K562 (cell line): ENCODE measurements at regions not wholly inside any gene's neighbourhood (a gene's known extent, or its start where the extent isn't known, plus 50 kb on each side); places are given as distances from the start of the nearest gene placed in this dataset.

ENCODE experiments used
- ATAC-seq: fragments of 200-7000 bp; cut with Tn5 transposase; 3 replicates; pipeline ENCODE4 v1.9.1; 2020; ENCODE audit warnings: moderate library complexity
- BruUV-seq: library from RNA; stranded (reverse); fragments of 400-500 nt; replicated peaks from 2 replicates; lab custom pipeline; 2021; lab: Mats Ljungman, UMichigan
- CTCF ChIA-PET: fragments of 300-600 bp; formaldehyde crosslinking; extraction: SDS; loops from one replicate; lab custom pipeline; 2021; ENCODE audit warnings: low intra/inter-chr PET ratio; lab: Yijun Ruan, JAX
- POLR2A ChIA-PET: fragments of 300-600, 350-650 bp; sonication (Branson Sonifier 250); formaldehyde crosslinking; extraction: SDS; loops from one replicate; lab custom pipeline; 2021; ENCODE audit warnings: antibody characterized with exemption, inconsistent platforms; lab: Yijun Ruan, JAX
- DNase-seq, 4 experiments: peaks; one replicate each; pipeline versions ENCODE4 v3.0.0 to v3.0.0-alpha.2; 2011 to 2018; ENCODE audit warnings: low spot score in 3 of 4, mixed read lengths in 3 of 4; ENCODE audit errors: extremely low read depth in 1 of 4
- FAIRE-seq: peaks from 2 replicates; lab custom pipeline; 2011; peaks lifted over from hg19 to GRCh38; lab: Jason Lieb, UNC
- H2AFZ ChIP-seq: 2 replicates; pipeline ENCODE4 v1.6.0; 2011; ENCODE audit warnings: low read depth, low read length, control low read depth, inconsistent platforms
- H3K27ac ChIP-seq: fragments of 200-600 bp; 3 replicates; pipeline ENCODE4 v1.8.0; 2011; ENCODE audit warnings: low read depth, mild to moderate bottlenecking, control low read depth, inconsistent platforms, low read length, moderate library complexity, mixed read lengths; ENCODE audit errors: extremely low read depth
- H3K27me3 ChIP-seq, 2 experiments: fragments of 300-600 bp in 1 of 2; 2 replicates in 1 of 2; 3 replicates in 1 of 2; pipeline versions ENCODE4 v1.6.0 to v1.8.0; 2011; ENCODE audit warnings: inconsistent platforms in 2 of 2, low read length in 2 of 2, mild to moderate bottlenecking in 1 of 2, mixed read lengths in 1 of 2, moderate library complexity in 1 of 2; ENCODE audit not compliant: control insufficient read depth in 2 of 2, insufficient read depth in 2 of 2
- H3K36me3 ChIP-seq: fragments of 300-600 bp; 3 replicates; pipeline ENCODE4 v1.8.0; 2011; ENCODE audit warnings: mild to moderate bottlenecking, low read length, inconsistent platforms; ENCODE audit not compliant: control insufficient read depth, insufficient read depth
- H3K4me1 ChIP-seq, 2 experiments: fragments of 200-600 bp in 1 of 2; replicated peaks in 1 of 2; 2 replicates in 1 of 2; 3 replicates in 1 of 2; pipeline versions ENCODE4 v1.5.1 to v1.8.0; 2011; ENCODE audit warnings: inconsistent platforms in 2 of 2, low read length in 2 of 2, mild to moderate bottlenecking in 1 of 2, mixed read lengths in 1 of 2, moderate library complexity in 1 of 2; ENCODE audit not compliant: control insufficient read depth in 2 of 2, insufficient read depth in 2 of 2
- H3K4me2 ChIP-seq: 2 replicates; pipeline ENCODE4 v1.6.1; 2011; ENCODE audit warnings: low read length, control low read depth, inconsistent platforms, mixed read lengths; ENCODE audit not compliant: insufficient read depth
- H3K4me3 ChIP-seq: fragments of 200-600 bp; sonication (generic), shearing (Covaris generic); 2 replicates; pipeline ENCODE4 v1.5.1; 2016; ENCODE audit warnings: control low read depth, inconsistent platforms
- H3K79me2 ChIP-seq: fragments of 200-600 bp; 3 replicates; pipeline ENCODE4 v1.8.0; 2011; ENCODE audit warnings: low read length, inconsistent platforms; ENCODE audit not compliant: control insufficient read depth, insufficient read depth
- H3K9ac ChIP-seq, 2 experiments: 2 replicates each; pipeline versions ENCODE4 v1.6.0 to v1.6.1; 2011; ENCODE audit warnings: low read depth in 2 of 2, low read length in 2 of 2, control low read depth in 1 of 2, inconsistent platforms in 1 of 2, mild to moderate bottlenecking in 1 of 2, mixed read lengths in 1 of 2; ENCODE audit not compliant: insufficient read depth in 1 of 2
- H3K9me1 ChIP-seq: one replicate; pipeline ENCODE4 v1.6.0; 2011; ENCODE audit warnings: inconsistent platforms, mild to moderate bottlenecking, low read length, moderate library complexity; ENCODE audit not compliant: control insufficient read depth, insufficient read depth
- H3K9me3 ChIP-seq: replicated peaks from 2 replicates; pipeline ENCODE4 v1.5.1; 2011; ENCODE audit warnings: low read depth, low read length, inconsistent platforms; ENCODE audit not compliant: control insufficient read depth, insufficient read depth
- H4K20me1 ChIP-seq: replicated peaks from 2 replicates; pipeline ENCODE4 v1.6.1; 2011; ENCODE audit warnings: low read length, inconsistent platforms, mixed read lengths; ENCODE audit not compliant: control insufficient read depth, insufficient read depth
- DMBX1 ChIP-seq: fragments of 250-450 bp; sonication (Bioruptor Pico); IDR thresholded peaks from 2 replicates; pipeline ENCODE4 v1.8.0; 2022; ENCODE audit warnings: inconsistent platforms, mild to moderate bottlenecking, moderate library complexity, borderline replicate concordance
- ELF4 ChIP-seq: fragments of 450-650 bp; formaldehyde crosslinking; IDR thresholded peaks from 2 replicates; pipeline ENCODE4 v1.4.0; 2022; ENCODE audit warnings: missing genetic modification characterization
- KLF10 ChIP-seq: fragments of 250-450 bp; sonication (Bioruptor Pico); IDR thresholded peaks from 2 replicates; pipeline ENCODE4 v1.6.1; 2021; ENCODE audit warnings: matching md5 sums
- LEF1 ChIP-seq: fragments of 450-650 bp; IDR thresholded peaks from 2 replicates; pipeline ENCODE4 v1.6.1; 2016; ENCODE audit warnings: mild to moderate bottlenecking
- MAZ ChIP-seq, 2 experiments: fragments of 450-650 bp in 1 of 2; sonication (generic) in 1 of 2; formaldehyde crosslinking; IDR thresholded peaks in 1 of 2; conservative IDR thresholded peaks in 1 of 2; 2 replicates each; pipeline versions ENCODE4 v1.4.0 to v1.5.0; 2020; ENCODE audit warnings: mild to moderate bottlenecking in 1 of 2, missing genetic modification reagents in 1 of 2
- MEF2A ChIP-seq: IDR thresholded peaks from 2 replicates; pipeline ENCODE4 v1.6.1; 2011; ENCODE audit warnings: low read depth, mild to moderate bottlenecking, low read length, moderate library complexity; ENCODE audit not compliant: control insufficient read depth
- NFE2L1 ChIP-seq: fragments of 450-650 bp; IDR thresholded peaks from 2 replicates; pipeline ENCODE4 v1.6.1; 2016; ENCODE audit warnings: missing genetic modification characterization, low read depth, mild to moderate bottlenecking, missing compliant biosample characterization, moderate library complexity, borderline replicate concordance
- NR2C1 ChIP-seq, 2 experiments: fragments of 450-650 bp; IDR thresholded peaks; 2 replicates each; pipeline ENCODE4 v1.6.1; 2017; ENCODE audit warnings: mild to moderate bottlenecking in 2 of 2, antibody characterized with exemption in 1 of 2, inconsistent platforms in 1 of 2, missing compliant biosample characterization in 1 of 2, missing genetic modification characterization in 1 of 2
- NR4A1 ChIP-seq, 2 experiments: fragments of 250-450 bp in 1 of 2; fragments of 450-650 bp in 1 of 2; sonication (Bioruptor Pico) in 1 of 2; IDR thresholded peaks; 2 replicates each; pipeline versions ENCODE4 v1.4.0 to v1.6.1; 2016 to 2020; ENCODE audit warnings: mild to moderate bottlenecking in 2 of 2, missing compliant biosample characterization in 1 of 2, missing genetic modification characterization in 1 of 2, moderate library complexity in 1 of 2
- PTTG1 ChIP-seq: fragments of 450-650 bp; IDR thresholded peaks from 2 replicates; pipeline ENCODE4 v1.6.1; 2016; ENCODE audit warnings: low read depth, mild to moderate bottlenecking, missing genetic modification characterization, missing compliant biosample characterization
- RUNX1 ChIP-seq: sonication (generic); IDR thresholded peaks from 2 replicates; pipeline ENCODE4 v1.6.1; 2016; ENCODE audit warnings: antibody characterized with exemption, low read depth
- TAF1 ChIP-seq: IDR thresholded peaks from 2 replicates; pipeline ENCODE4 v1.6.1; 2011; ENCODE audit warnings: mild to moderate bottlenecking, low read length, moderate library complexity; ENCODE audit not compliant: insufficient read depth, control insufficient read depth, severe bottlenecking; ENCODE audit errors: extremely low read depth
- TRIM24 ChIP-seq, 2 experiments: fragments of 450-650 bp; IDR thresholded peaks; 2 replicates each; pipeline ENCODE4 v1.6.1; 2016
- ZNF124 ChIP-seq: sonication (generic); formaldehyde crosslinking; IDR thresholded peaks from 2 replicates; pipeline ENCODE4 v1.8.1; 2022; ENCODE audit warnings: missing genetic modification reagents
- ZNF311 ChIP-seq: fragments of 250-450 bp; sonication (Bioruptor Pico); IDR thresholded peaks from 2 replicates; pipeline ENCODE4 v1.4.0; 2020; ENCODE audit warnings: mild to moderate bottlenecking, moderate library complexity
- WGBS: fragments of 100-300 bp; shearing (Covaris generic); methylation state at CpG from one replicate; pipeline ENCODE4 v1.1.6; 2016; ENCODE audit warnings: low coverage, mixed read lengths; ENCODE audit not compliant: insufficient coverage; ENCODE audit errors: missing lambda C conversion rate; 5-methylcytosine and 5-hydroxymethylcytosine counted together
- in situ Hi-C: fragments of 300-500 bp; cut with MboI; formaldehyde crosslinking; loops from 4 replicates; pipeline ENCODE4 v1.15.0; 2018; ENCODE audit warnings: inconsistent platforms, mixed read lengths
- intact Hi-C: fragments of 100-400 bp; cut with micrococcal nuclease; formaldehyde crosslinking; loops from 2 replicates; pipeline ENCODE4 v1.14.2; 2022
- TF ChIP-seq, protein P1 (sequence below): fragments of 450-650 bp; IDR thresholded peaks from 2 replicates; pipeline ENCODE4 v1.6.1; 2016; ENCODE audit warnings: low read depth, mild to moderate bottlenecking, moderate library complexity
- TF ChIP-seq, protein P2 (sequence below): fragments of 250-450 bp; sonication (Bioruptor Pico); IDR thresholded peaks from 2 replicates; pipeline ENCODE4 v1.9.0; 2021; ENCODE audit warnings: mild to moderate bottlenecking, inconsistent platforms
- TF ChIP-seq, protein P3 (sequence below): fragments of 250-450 bp; sonication (Bioruptor Pico); IDR thresholded peaks from 2 replicates; pipeline ENCODE4 v1.8.0; 2022; ENCODE audit warnings: inconsistent platforms, mild to moderate bottlenecking, moderate library complexity, borderline replicate concordance

DNA sequence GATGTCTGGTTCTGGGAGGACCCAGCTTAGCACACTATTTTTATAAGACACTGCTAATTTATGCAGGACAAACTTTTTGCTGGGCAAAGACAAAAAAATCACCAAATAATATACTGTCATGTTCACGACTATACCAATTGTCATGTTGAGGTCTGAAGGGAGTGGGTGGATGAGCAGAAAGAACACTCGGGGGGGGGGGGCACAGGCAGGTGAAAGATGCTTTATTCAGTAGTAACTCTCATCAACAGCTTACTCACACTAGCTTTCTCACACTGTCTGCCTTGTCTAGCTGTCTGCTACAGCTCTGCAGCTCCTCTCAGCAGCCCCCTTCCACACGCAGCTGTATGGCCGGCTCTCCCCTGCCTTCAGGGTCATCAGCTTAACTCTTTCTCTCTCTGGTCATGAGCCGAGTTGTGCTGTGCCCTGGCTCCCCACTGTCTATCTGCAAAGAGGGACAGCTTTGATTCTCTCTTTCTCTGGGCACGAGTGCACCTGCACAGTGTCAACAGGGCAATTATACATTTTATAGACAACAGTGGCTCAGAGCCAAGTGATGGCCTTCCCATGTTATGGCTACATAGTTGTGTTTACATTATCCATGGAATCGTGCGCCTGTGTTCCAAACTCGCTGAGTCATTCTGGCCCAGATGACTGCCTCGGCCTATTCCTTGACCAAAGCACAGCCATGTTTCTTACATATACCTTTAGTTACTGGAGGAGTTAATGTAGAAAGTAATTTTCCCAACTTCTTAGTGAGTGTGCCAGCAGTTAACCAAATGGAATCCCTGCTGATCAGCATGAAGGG, 187.7 kb upstream of the PRSS16 start:
- FAIRE-seq, result no peak
- ATAC-seq, result peak; percentile 55
- WGBS, result 34% methylated on average over 10 of the region's 10 CpGs
- ChIA-PET CTCF (no interaction called here), POLR2A (interaction anchor here (0.6 to 1.6 kb wide), 9 partner anchors 9 to 843 kb away, joined by 3 to 5 read pairs (median 3); a partner anchor contains a TSS)
- H3K4me3 ChIP-seq, result no peak overlapping the region
- H4K20me1 ChIP-seq, result no peaks in the 10 kb centered on the region
- H3K4me1 ChIP-seq, result peaks cover 0 to 3% of the 10 kb centered on the region in 2 experiments; a peak in 2 of 5 replicates
- H3K79me2 ChIP-seq, result no peaks in the 10 kb centered on the region
- no peak overlapping the region; a peak in 1 of 4 replicates for H3K9ac ChIP-seq
- H2AFZ ChIP-seq, result peak overlapping the region; percentile 50
- in situ Hi-C loops, result no loop called here
- no peak overlapping the region for H3K4me2 ChIP-seq
- H3K36me3 ChIP-seq, result no peaks in the 10 kb centered on the region
- H3K9me1 ChIP-seq, result no peaks in the 10 kb centered on the region
- no peaks in the 10 kb centered on the region for H3K27me3 ChIP-seq
- no TSS peak for BruUV-seq
- DNase-seq, result peak in 1 of 4 experiments; percentile 16
- no peak overlapping the region for H3K27ac ChIP-seq
- no peaks in the 10 kb centered on the region for H3K9me3 ChIP-seq
- intact Hi-C loops, result no loop called here
- TF ChIP-seq DMBX1 (CRISPR knock-in tag), result peak; percentile 96
- TF ChIP-seq NFE2L1 (tag), result peak; percentile 78
- TF ChIP-seq ZNF124 (CRISPR knock-in tag), result no peak
- no peak for TF ChIP-seq MAZ (CRISPR knock-in tag; conservative IDR thresholded peaks at IDR 0.05 in 1 of 2, IDR thresholded peaks at IDR 0.05 in 1 of 2)
- TF ChIP-seq TRIM24 (IDR thresholded peaks at IDR 0.05), result no peak
- no peak for TF ChIP-seq TAF1
- no peak for TF ChIP-seq MEF2A
- no peak for TF ChIP-seq NR2C1 (IDR thresholded peaks at IDR 0.05)
- TF ChIP-seq NR2C1 (tag; IDR thresholded peaks at IDR 0.05), result peak; percentile 86
- TF ChIP-seq NR4A1 (CRISPR knock-in tag; IDR thresholded peaks at IDR 0.05), result no peak
- TF ChIP-seq NR4A1 (tag; IDR thresholded peaks at IDR 0.05), result peak; percentile 98
- TF ChIP-seq LEF1, result no peak
- peak; percentile 91 for TF ChIP-seq ZNF311 (CRISPR knock-in tag)
- TF ChIP-seq, protein P1, sequence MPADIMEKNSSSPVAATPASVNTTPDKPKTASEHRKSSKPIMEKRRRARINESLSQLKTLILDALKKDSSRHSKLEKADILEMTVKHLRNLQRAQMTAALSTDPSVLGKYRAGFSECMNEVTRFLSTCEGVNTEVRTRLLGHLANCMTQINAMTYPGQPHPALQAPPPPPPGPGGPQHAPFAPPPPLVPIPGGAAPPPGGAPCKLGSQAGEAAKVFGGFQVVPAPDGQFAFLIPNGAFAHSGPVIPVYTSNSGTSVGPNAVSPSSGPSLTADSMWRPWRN, result no peak
- TF ChIP-seq ELF4 (CRISPR knock-in tag), result no peak
- no peak for TF ChIP-seq RUNX1
- TF ChIP-seq, protein P2, sequence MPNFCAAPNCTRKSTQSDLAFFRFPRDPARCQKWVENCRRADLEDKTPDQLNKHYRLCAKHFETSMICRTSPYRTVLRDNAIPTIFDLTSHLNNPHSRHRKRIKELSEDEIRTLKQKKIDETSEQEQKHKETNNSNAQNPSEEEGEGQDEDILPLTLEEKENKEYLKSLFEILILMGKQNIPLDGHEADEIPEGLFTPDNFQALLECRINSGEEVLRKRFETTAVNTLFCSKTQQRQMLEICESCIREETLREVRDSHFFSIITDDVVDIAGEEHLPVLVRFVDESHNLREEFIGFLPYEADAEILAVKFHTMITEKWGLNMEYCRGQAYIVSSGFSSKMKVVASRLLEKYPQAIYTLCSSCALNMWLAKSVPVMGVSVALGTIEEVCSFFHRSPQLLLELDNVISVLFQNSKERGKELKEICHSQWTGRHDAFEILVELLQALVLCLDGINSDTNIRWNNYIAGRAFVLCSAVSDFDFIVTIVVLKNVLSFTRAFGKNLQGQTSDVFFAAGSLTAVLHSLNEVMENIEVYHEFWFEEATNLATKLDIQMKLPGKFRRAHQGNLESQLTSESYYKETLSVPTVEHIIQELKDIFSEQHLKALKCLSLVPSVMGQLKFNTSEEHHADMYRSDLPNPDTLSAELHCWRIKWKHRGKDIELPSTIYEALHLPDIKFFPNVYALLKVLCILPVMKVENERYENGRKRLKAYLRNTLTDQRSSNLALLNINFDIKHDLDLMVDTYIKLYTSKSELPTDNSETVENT (CRISPR knock-in tag), result no peak
- TF ChIP-seq, protein P3, sequence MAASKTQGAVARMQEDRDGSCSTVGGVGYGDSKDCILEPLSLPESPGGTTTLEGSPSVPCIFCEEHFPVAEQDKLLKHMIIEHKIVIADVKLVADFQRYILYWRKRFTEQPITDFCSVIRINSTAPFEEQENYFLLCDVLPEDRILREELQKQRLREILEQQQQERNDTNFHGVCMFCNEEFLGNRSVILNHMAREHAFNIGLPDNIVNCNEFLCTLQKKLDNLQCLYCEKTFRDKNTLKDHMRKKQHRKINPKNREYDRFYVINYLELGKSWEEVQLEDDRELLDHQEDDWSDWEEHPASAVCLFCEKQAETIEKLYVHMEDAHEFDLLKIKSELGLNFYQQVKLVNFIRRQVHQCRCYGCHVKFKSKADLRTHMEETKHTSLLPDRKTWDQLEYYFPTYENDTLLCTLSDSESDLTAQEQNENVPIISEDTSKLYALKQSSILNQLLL (CRISPR knock-in tag), result no peak
- TF ChIP-seq PTTG1 (tag), result peak; percentile 91
- no peak for TF ChIP-seq KLF10
